ENCODE measurements at regions not wholly inside any gene's neighbourhood (a gene's known extent, or its start where the extent isn't known, plus 50 kb on each side); places are given as distances from the start of the nearest gene placed in this dataset.

- Histone ChIP-seq H3K27me3 (no peaks in the 10 kb centered on the region), H3K4me3 (ENCODE audit: low read depth, low read length) (no peak overlapping the region), H3K36me3 (no peaks in the 10 kb centered on the region), H3K9me3 (no peaks in the 10 kb centered on the region), H3K4me1 (no peaks in the 10 kb centered on the region)
- no peak for DNase-seq
- no peak for TF ChIP-seq CTCF (IDR thresholded peaks at IDR 0.05; ENCODE audit: low read depth, low read length)
Measured at GRCh38 chr3:5757213-5757804, 569.8 kb downstream of the EDEM1 start.

- DNase-seq, result no peak
- no peaks in the 10 kb centered on the region for H3K9me3 ChIP-seq
- no peak overlapping the region for H3K4me3 ChIP-seq (ENCODE audit: low read depth, low read length)
- no peaks in the 10 kb centered on the region for H3K27me3 ChIP-seq
- H3K4me1 ChIP-seq, result no peaks in the 10 kb centered on the region
- no peaks in the 10 kb centered on the region for H3K36me3 ChIP-seq
- no peak for TF ChIP-seq CTCF (IDR thresholded peaks at IDR 0.05; ENCODE audit: low read depth, low read length)
Measured at GRCh38 chr3:5758699-5759098, 571.2 kb downstream of the EDEM1 start.

- H3K27me3 ChIP-seq, result no peaks in the 10 kb centered on the region
Measured at GRCh38 chr3:5762506-5762905, 575.0 kb downstream of the EDEM1 start.

GRCh38 chr3:5766848-5767247 lies 579.3 kb downstream of the EDEM1 start:
- Histone ChIP-seq H3K36me3 (no peaks in the 10 kb centered on the region), H3K9me3 (no peaks in the 10 kb centered on the region), H3K4me3 (ENCODE audit: low read depth, low read length) (no peak overlapping the region), H3K27me3 (no peaks in the 10 kb centered on the region), H3K4me1 (no peaks in the 10 kb centered on the region)
- no peak for TF ChIP-seq CTCF (IDR thresholded peaks at IDR 0.05; ENCODE audit: low read depth, low read length)
- DNase-seq, result no peak

More at GRCh38 chr3:5762506-5762905, 575.0 kb downstream of the EDEM1 start:
- no peaks in the 10 kb centered on the region for H3K4me1 ChIP-seq
- H3K4me3 ChIP-seq (ENCODE audit: low read depth, low read length), result no peak overlapping the region
- TF ChIP-seq CTCF (IDR thresholded peaks at IDR 0.05; ENCODE audit: low read depth, low read length), result no peak
- H3K36me3 ChIP-seq, result no peaks in the 10 kb centered on the region
- no peak for DNase-seq
- no peaks in the 10 kb centered on the region for H3K9me3 ChIP-seq

- TF ChIP-seq CTCF (IDR thresholded peaks at IDR 0.05; ENCODE audit: low read depth, low read length), result no peak
- no peak for DNase-seq
- no peak overlapping the region for H3K4me3 ChIP-seq (ENCODE audit: low read depth, low read length)
- H3K36me3 ChIP-seq, result no peaks in the 10 kb centered on the region
- H3K27me3 ChIP-seq, result no peaks in the 10 kb centered on the region
- no peaks in the 10 kb centered on the region for H3K4me1 ChIP-seq
- H3K9me3 ChIP-seq, result no peaks in the 10 kb centered on the region
Measured at GRCh38 chr3:5767304-5767703, 579.8 kb downstream of the EDEM1 start.

- no peaks in the 10 kb centered on the region for H3K36me3 ChIP-seq
- no peaks in the 10 kb centered on the region for H3K27me3 ChIP-seq
- DNase-seq, result no peak
- no peaks in the 10 kb centered on the region for H3K4me1 ChIP-seq
- TF ChIP-seq CTCF (IDR thresholded peaks at IDR 0.05; ENCODE audit: low read depth, low read length), result no peak
- H3K9me3 ChIP-seq, result no peaks in the 10 kb centered on the region
- no peak overlapping the region for H3K4me3 ChIP-seq (ENCODE audit: low read depth, low read length)
Measured at GRCh38 chr3:5768281-5768945, 580.9 kb downstream of the EDEM1 start.
